H9 (cell line): ENCODE measurements at regions not wholly inside any gene's neighbourhood (a gene's known extent, or its start where the extent isn't known, plus 50 kb on each side); places are given as distances from the start of the nearest gene placed in this dataset.

Source experiments
- DNase-seq: peaks from one replicate; pipeline ENCODE4 v3.0.0-alpha.2; 2017
- H2AFZ ChIP-seq: one replicate; pipeline ENCODE4 v1.6.1; 2013; ENCODE audit warnings: mild to moderate bottlenecking, low read length, control low read depth, moderate library complexity
- H2AK5ac ChIP-seq: 2 replicates; pipeline ENCODE4 v1.6.1; 2013; ENCODE audit warnings: low read length, control low read depth, mixed read lengths; ENCODE audit not compliant: insufficient read length
- H2BK120ac ChIP-seq: one replicate; pipeline ENCODE4 v1.6.1; 2013; ENCODE audit warnings: low read depth, mild to moderate bottlenecking, low read length, control low read depth, inconsistent platforms; ENCODE audit not compliant: poor library complexity, severe bottlenecking
- H2BK12ac ChIP-seq: 2 replicates; pipeline ENCODE4 v1.6.1; 2013; ENCODE audit warnings: low read length, control low read depth, mixed read lengths, low read depth; ENCODE audit not compliant: insufficient read length
- H2BK15ac ChIP-seq: 2 replicates; pipeline ENCODE4 v1.6.1; 2013; ENCODE audit warnings: low read depth, low read length, control low read depth
- H2BK20ac ChIP-seq: one replicate; pipeline ENCODE4 v1.6.1; 2013; ENCODE audit warnings: low read depth, mild to moderate bottlenecking, low read length, control low read depth, inconsistent platforms; ENCODE audit not compliant: poor library complexity, severe bottlenecking
- H2BK5ac ChIP-seq: 2 replicates; pipeline ENCODE4 v1.6.1; 2013; ENCODE audit warnings: low read length, control low read depth, mixed read lengths; ENCODE audit not compliant: insufficient read length
- H3K14ac ChIP-seq: 2 replicates; pipeline ENCODE4 v1.6.1; 2013; ENCODE audit warnings: low read length, control low read depth; ENCODE audit not compliant: insufficient read depth
- H3K18ac ChIP-seq: 2 replicates; pipeline ENCODE4 v1.6.1; 2013; ENCODE audit warnings: low read depth, mild to moderate bottlenecking, mixed read lengths, low read length, control low read depth; ENCODE audit not compliant: insufficient read length
- H3K23ac ChIP-seq: 2 replicates; pipeline ENCODE4 v1.6.1; 2013; ENCODE audit warnings: low read length, control low read depth, mixed read lengths, low read depth; ENCODE audit not compliant: insufficient read length
- H3K23me2 ChIP-seq: 2 replicates; pipeline ENCODE4 v1.6.1; 2013; ENCODE audit warnings: low read depth, mild to moderate bottlenecking, mixed read lengths, low read length, control low read depth; ENCODE audit not compliant: insufficient read length, poor library complexity, severe bottlenecking
- H3K27ac ChIP-seq: 2 replicates; pipeline ENCODE4 v1.5.1; 2013; ENCODE audit warnings: low read length, control low read depth, mixed read lengths, low read depth; ENCODE audit not compliant: insufficient read length
- H3K27me3 ChIP-seq: 2 replicates; pipeline ENCODE4 v1.6.1; 2013; ENCODE audit warnings: low read length, control low read depth, inconsistent platforms; ENCODE audit not compliant: insufficient read depth
- H3K4ac ChIP-seq: 2 replicates; pipeline ENCODE4 v1.6.1; 2013; ENCODE audit warnings: low read depth, mild to moderate bottlenecking, control low read depth, inconsistent platforms, low read length, moderate library complexity
- H3K4me1 ChIP-seq: 2 replicates; pipeline ENCODE4 v1.6.1; 2013; ENCODE audit warnings: low read length, control low read depth, inconsistent platforms; ENCODE audit not compliant: insufficient read depth
- H3K4me2 ChIP-seq: 2 replicates; pipeline ENCODE4 v1.6.1; 2013; ENCODE audit warnings: low read length, control low read depth, mixed read lengths; ENCODE audit not compliant: insufficient read length, insufficient read depth
- H3K56ac ChIP-seq: 2 replicates; pipeline ENCODE4 v1.6.1; 2013; ENCODE audit warnings: low read depth, mild to moderate bottlenecking, mixed read lengths, low read length, control low read depth; ENCODE audit not compliant: insufficient read length
- H3K79me1 ChIP-seq: 2 replicates; pipeline ENCODE4 v1.6.1; 2013; ENCODE audit warnings: low read depth, mild to moderate bottlenecking, moderate library complexity, low read length, control low read depth, inconsistent platforms; ENCODE audit not compliant: insufficient read depth, poor library complexity, severe bottlenecking
- H3K79me2 ChIP-seq: 2 replicates; pipeline ENCODE4 v1.6.1; 2013; ENCODE audit warnings: low read length, control low read depth, inconsistent platforms; ENCODE audit not compliant: insufficient read depth
- H3K9ac ChIP-seq: 2 replicates; pipeline ENCODE4 v1.6.1; 2013; ENCODE audit warnings: low read length, control low read depth, mixed read lengths; ENCODE audit not compliant: insufficient read length; ENCODE audit errors: extremely low read depth
- H3K9me3 ChIP-seq: one replicate; pipeline ENCODE4 v1.6.1; 2013; ENCODE audit warnings: low read depth, low read length, inconsistent platforms; ENCODE audit not compliant: control insufficient read depth
- H3T11ph ChIP-seq: one replicate; pipeline ENCODE4 v1.6.1; 2013; ENCODE audit warnings: mild to moderate bottlenecking, low read length, control low read depth, inconsistent platforms
- H4K20me1 ChIP-seq: one replicate; pipeline ENCODE4 v1.6.1; 2013; ENCODE audit not compliant: control insufficient read depth, insufficient read length, insufficient read depth
- H4K5ac ChIP-seq: 2 replicates; pipeline ENCODE4 v1.6.1; 2013; ENCODE audit warnings: low read depth, mild to moderate bottlenecking, mixed read lengths, low read length, control low read depth; ENCODE audit not compliant: insufficient read length
- H4K8ac ChIP-seq: replicated peaks from 2 replicates; pipeline ENCODE4 v1.6.1; 2013; ENCODE audit warnings: low read length, control low read depth, mixed read lengths, low read depth; ENCODE audit not compliant: insufficient read length
- H4K91ac ChIP-seq: 2 replicates; pipeline ENCODE4 v1.6.1; 2013; ENCODE audit warnings: low read depth, mild to moderate bottlenecking, moderate library complexity, mixed read lengths, low read length, control low read depth; ENCODE audit not compliant: insufficient read length
- H3K27ac Mint-ChIP-seq, 3 experiments: 2 replicates in 2 of 3; 3 replicates in 1 of 3; pipeline ENCODE4 v1.8.0; 2020 to 2021; ENCODE audit warnings: mixed read lengths in 3 of 3, mild to moderate bottlenecking in 1 of 3, moderate library complexity in 1 of 3
- H3K27me3 Mint-ChIP-seq: 2 replicates; pipeline ENCODE4 v1.8.0; 2021; ENCODE audit warnings: low read depth, mild to moderate bottlenecking, moderate library complexity, mixed read lengths
- H3K36me3 Mint-ChIP-seq, 3 experiments: 2 replicates in 2 of 3; 3 replicates in 1 of 3; pipeline ENCODE4 v1.8.0; 2020 to 2021; ENCODE audit warnings: low read depth in 3 of 3, mixed read lengths in 3 of 3; ENCODE audit not compliant: insufficient read depth in 1 of 3
- H3K4me1 Mint-ChIP-seq, 2 experiments: 2 replicates each; pipeline ENCODE4 v1.8.0; 2020; ENCODE audit warnings: mixed read lengths in 2 of 2
- H3K4me3 Mint-ChIP-seq, 2 experiments: 2 replicates in 1 of 2; 3 replicates in 1 of 2; pipeline ENCODE4 v1.8.0; 2020 to 2021; ENCODE audit warnings: mild to moderate bottlenecking in 2 of 2, mixed read lengths in 2 of 2, moderate library complexity in 1 of 2
- H3K9me3 Mint-ChIP-seq, 2 experiments: 2 replicates in 1 of 2; 3 replicates in 1 of 2; pipeline ENCODE4 v1.8.0; 2020; ENCODE audit warnings: mild to moderate bottlenecking in 2 of 2, mixed read lengths in 2 of 2, moderate library complexity in 1 of 2
- WGBS: extraction: QIAGEN DNeasy Blood & Tissue Kit; methylation state at CpG from one replicate; pipeline ENCODE4 v1.1.7; 2013; ENCODE audit warnings: missing lambda C conversion rate, low lambda C conversion rate, mixed read lengths; ENCODE audit not compliant: insufficient read length; ENCODE audit errors: extremely low coverage; 5-methylcytosine and 5-hydroxymethylcytosine counted together
- TF ChIP-seq, protein P1 (sequence below): fragments of 200-600 bp; sonication (generic); conservative IDR thresholded peaks from 3 replicates; pipeline ENCODE4 v1.8.0; 2021; ENCODE audit warnings: antibody characterized with exemption, mild to moderate bottlenecking

DNA sequence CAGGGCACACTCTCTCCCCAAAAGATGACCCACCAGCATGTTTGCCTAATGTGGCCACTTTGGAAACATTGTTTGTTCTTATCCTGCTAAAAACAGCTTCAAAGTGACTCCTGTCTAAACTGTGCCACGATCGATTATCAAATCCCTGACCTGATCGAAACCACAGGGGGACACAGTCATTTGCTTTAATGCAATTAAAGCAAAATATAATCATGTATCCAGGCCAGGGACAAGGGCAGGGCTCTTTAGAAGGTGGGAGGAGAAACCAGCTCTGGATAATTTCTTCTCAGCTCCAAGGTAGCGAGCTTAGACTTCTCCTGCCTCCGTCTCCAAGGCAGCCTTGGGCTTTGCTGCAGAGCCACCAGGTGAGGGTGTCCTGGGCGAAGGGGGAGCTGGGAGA is 95.0 kb upstream of the HAND1 start:
- Mint-ChIP-seq H3K4me1 (peaks cover 16 to 30% of the 10 kb centered on the region in 2 experiments), H3K27me3 (peaks cover 10% of the 10 kb centered on the region), H3K27ac (peak overlapping the region in 1 of 3 experiments; percentile 16; a peak in 1 of 7 replicates), H3K4me3 (no peak overlapping the region), H3K36me3 (no peaks in the 10 kb centered on the region), H3K9me3 (no peaks in the 10 kb centered on the region)
- H2BK15ac ChIP-seq: no peak overlapping the region
- TF ChIP-seq, protein P1, sequence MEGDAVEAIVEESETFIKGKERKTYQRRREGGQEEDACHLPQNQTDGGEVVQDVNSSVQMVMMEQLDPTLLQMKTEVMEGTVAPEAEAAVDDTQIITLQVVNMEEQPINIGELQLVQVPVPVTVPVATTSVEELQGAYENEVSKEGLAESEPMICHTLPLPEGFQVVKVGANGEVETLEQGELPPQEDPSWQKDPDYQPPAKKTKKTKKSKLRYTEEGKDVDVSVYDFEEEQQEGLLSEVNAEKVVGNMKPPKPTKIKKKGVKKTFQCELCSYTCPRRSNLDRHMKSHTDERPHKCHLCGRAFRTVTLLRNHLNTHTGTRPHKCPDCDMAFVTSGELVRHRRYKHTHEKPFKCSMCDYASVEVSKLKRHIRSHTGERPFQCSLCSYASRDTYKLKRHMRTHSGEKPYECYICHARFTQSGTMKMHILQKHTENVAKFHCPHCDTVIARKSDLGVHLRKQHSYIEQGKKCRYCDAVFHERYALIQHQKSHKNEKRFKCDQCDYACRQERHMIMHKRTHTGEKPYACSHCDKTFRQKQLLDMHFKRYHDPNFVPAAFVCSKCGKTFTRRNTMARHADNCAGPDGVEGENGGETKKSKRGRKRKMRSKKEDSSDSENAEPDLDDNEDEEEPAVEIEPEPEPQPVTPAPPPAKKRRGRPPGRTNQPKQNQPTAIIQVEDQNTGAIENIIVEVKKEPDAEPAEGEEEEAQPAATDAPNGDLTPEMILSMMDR: no peak
- no peak overlapping the region for H3K4ac ChIP-seq
- H3T11ph ChIP-seq: no peak overlapping the region
- H3K27me3 ChIP-seq: no peaks in the 10 kb centered on the region
- no peak for DNase-seq
- no peaks in the 10 kb centered on the region for H4K20me1 ChIP-seq
- H3K4me2 ChIP-seq: no peak overlapping the region
- H2BK5ac ChIP-seq: no peak overlapping the region
- no peak overlapping the region for H2BK20ac ChIP-seq
- no peak overlapping the region for H2AFZ ChIP-seq
- no peak overlapping the region for H2BK12ac ChIP-seq
- no peak overlapping the region for H3K9ac ChIP-seq
- no peak overlapping the region for H3K14ac ChIP-seq
- no peak overlapping the region for H4K91ac ChIP-seq
- no peak overlapping the region for H4K8ac ChIP-seq
- peaks cover 2% of the 10 kb centered on the region; the same call in 1 of the 2 replicates for H3K4me1 ChIP-seq
- H3K23ac ChIP-seq: no peak overlapping the region
- no CpG with 5 or more reads among the region's 6 CpGs for WGBS
- H2BK120ac ChIP-seq: no peak overlapping the region
- H3K27ac ChIP-seq: no peak overlapping the region
- H3K79me2 ChIP-seq: no peaks in the 10 kb centered on the region
- no peaks in the 10 kb centered on the region for H3K23me2 ChIP-seq
- no peaks in the 10 kb centered on the region for H3K9me3 ChIP-seq
- H3K18ac ChIP-seq: no peak overlapping the region
- no peak overlapping the region for H4K5ac ChIP-seq
- no peak overlapping the region for H3K56ac ChIP-seq
- no peaks in the 10 kb centered on the region for H3K79me1 ChIP-seq
- H2AK5ac ChIP-seq: no peak overlapping the region
